Left colon (tissue), 2 donors: ENCODE measurements at regions not wholly inside any gene's neighbourhood (a gene's known extent, or its start where the extent isn't known, plus 50 kb on each side); places are given as distances from the start of the nearest gene placed in this dataset.

Source experiments
- ATAC-seq: fragments of 200-7000 bp; cut with Tn5 transposase; one replicate; pipeline ENCODE4 v1.9.1; 2020; ENCODE audit warnings: mild to moderate bottlenecking, moderate library complexity
- DNase-seq, 2 donors: peaks; one replicate each; pipeline ENCODE4 v3.0.0-alpha.2; 2020
- intact Hi-C, 2 donors: fragments of 100-400 bp; cut with DNase I in 1 of 2; cut with micrococcal nuclease in 1 of 2; formaldehyde crosslinking; loops; one replicate each; pipeline versions ENCODE4 v1.11.2 to v1.14.0; 2022; cut with DNase I, micrococcal nuclease
- donor health status: DM: no; HTN: no; CAD: no.
- donor health status: DM: yes; HTN: yes; CAD: no.

DNA sequence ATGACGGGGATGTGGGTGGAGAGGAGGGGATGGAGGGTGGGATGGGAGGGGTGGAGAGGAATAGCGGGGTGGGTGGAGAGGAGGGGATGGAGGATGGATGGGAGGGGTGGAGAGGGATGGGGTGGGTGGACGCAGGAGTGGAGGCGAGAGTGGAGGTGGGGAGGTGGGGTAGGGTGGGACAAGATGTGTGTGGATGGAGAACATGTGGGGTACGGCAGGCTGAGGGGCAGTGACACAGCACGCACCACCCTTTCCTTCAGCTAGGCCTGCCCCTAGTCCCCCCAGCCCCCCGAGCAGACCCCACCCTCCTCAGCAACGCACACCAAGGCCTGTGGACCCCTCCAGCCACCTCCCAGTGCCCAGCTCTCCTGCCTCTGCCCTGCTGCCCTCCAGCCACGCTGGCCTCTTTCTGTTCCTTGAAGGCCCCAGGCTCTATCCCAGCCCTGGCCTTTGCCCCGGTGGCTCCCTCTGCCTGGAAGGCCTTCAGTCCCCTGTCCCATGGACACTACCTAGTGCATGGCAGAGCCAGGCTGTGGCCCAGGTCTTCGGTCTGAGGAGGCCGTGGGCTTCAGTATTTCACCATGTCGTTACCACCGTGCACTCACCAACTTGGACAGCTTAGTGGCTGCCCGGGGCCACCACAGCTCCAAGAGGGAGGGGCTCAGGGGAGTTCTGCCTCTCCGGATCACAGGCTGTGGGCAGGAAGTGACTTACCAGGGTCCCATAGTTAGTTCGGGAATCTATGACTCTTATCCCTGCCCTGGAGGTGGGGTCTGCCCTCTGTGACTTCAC is 78.4 kb upstream of the PMEPA1 start:
- intact Hi-C loops = no loop called here
- DNase-seq = no peak
- ATAC-seq = no peak

DNA sequence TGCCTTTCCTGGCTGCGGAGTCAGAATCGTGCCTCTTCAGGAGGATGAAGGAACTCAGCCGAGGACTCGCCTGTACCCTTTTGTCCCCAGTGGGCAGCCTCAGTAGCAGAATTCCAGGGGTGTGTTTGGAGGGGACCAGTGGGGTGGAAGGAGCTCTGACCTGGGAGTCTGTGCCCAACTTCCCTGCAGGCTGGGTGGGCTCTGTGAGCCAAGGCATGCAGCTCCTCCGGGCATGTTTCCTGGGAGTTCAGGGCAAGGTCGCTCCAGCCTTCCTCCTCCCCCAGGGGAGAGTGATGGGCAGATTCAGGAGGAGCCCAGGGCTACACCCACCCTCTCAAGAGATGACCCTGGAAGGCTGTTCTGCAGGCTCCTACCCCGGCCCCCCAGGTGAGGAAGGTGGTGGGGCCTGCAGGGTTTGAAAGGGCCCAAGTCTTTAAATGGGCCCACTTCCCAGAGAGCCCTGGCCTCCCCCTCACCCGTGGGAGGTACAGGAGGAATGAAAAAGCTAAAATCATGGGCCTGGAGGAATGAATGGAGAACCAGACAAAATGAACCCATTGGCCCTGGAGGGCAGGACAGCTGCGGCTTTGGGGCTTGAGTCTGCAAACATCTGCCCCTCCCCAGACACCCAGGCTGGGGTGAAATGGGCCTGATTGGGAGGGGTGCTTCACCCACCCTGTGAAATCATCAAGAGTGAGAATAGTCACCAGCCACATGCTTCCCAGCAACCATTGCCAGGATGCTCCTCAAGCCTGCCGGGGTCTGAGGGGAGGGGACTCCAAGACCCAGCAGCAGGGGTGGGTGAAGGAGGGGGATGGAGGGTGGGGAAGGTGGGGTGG is 77.6 kb upstream of the PMEPA1 start:
- DNase-seq = no peak
- intact Hi-C loops = no loop called here
- no peak for ATAC-seq

- intact Hi-C loops = no loop called here
- ATAC-seq (no peak), DNase-seq (peak in 1 of 2 donors; percentile 8)
Measured at GRCh38 chr20:57786304-57786932, 76.6 kb upstream of the PMEPA1 start.

- intact Hi-C loops = no loop called here
- DNase-seq (peak in 1 of 2 donors; percentile 17), ATAC-seq (peak; percentile 34)
Measured at GRCh38 chr20:57785720-57786119, 75.9 kb upstream of the PMEPA1 start.

DNA sequence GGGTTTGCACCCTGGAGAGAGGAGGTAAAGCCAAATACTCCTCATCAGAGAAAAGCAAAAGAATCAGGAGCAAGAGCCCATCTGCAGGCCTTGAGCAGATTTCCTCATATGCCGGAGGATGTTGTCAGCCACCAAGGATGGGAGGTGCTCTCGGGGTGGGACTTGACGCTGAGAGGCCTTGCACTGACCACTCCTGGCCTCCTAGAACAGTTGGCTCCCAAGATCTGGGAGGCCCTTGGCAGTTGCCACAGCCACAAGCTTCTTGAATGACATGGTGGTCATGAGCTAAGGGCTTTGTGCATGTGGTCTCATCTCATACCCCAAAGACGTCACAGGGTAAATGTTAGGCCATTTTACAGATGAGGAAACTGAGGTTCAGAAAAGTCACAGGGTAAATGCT is 75.2 kb upstream of the PMEPA1 start:
- intact Hi-C loops = no loop called here
- ATAC-seq (no peak), DNase-seq (peak in 1 of 2 donors; percentile 9)

GRCh38 chr20:57783956-57784837 is 74.4 kb upstream of the PMEPA1 start:
- intact Hi-C loops = no loop called here
- DNase-seq = peak in 1 of 2 donors; percentile 3
- no peak for ATAC-seq

- ATAC-seq (no peak), DNase-seq (peak in 1 of 2 donors; percentile 15)
- intact Hi-C loops = no loop called here
Measured at GRCh38 chr20:57783196-57783595, 73.4 kb upstream of the PMEPA1 start.

GRCh38 chr20:57782631-57783041 is 72.8 kb upstream of the PMEPA1 start:
- no peak for DNase-seq
- intact Hi-C loops = no loop called here
- no peak for ATAC-seq

GRCh38 chr20:57781901-57782300 is 72.1 kb upstream of the PMEPA1 start:
- no peak for ATAC-seq
- no peak for DNase-seq
- intact Hi-C loops = no loop called here

- intact Hi-C loops = no loop called here
- ATAC-seq = no peak
- DNase-seq = no peak
Measured at GRCh38 chr20:57780906-57781305, 71.1 kb upstream of the PMEPA1 start.

- no peak for ATAC-seq
- intact Hi-C loops = no loop called here
Measured at GRCh38 chr20:57780398-57780797, 70.6 kb upstream of the PMEPA1 start.

DNA sequence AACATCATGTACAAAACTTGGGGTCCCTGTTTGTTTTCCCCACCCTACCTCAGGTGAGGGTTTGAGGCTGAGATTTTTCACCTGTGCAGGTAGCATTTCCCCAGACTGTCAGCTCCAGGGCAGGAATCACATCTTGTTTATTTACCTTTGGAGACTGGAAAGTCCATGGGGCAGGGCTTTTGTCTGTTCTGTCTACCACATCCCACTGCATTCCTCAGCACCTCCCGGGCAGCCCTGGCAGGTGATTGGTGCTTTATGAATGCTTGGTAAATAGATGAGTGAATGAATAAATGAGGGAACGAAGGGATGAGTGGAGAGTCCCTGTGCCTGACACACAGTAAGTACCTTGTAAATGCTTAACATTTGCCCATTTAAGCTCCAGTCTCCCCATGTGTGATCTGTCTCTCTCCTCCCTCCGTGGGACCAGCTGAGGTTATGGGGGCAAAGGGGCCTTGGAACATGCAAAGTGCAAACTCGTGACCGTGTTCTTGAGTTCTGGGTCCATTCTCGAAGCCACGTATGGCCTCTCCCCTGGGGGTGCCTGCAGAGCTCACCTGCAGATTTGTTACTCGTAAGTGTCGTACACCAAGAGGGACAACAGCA is 69.7 kb upstream of the PMEPA1 start:
- intact Hi-C loops = no loop called here
- DNase-seq (no peak), ATAC-seq (no peak)

More at GRCh38 chr20:57780398-57780797, 70.6 kb upstream of the PMEPA1 start:
- no peak for DNase-seq

- intact Hi-C loops = no loop called here
Measured at GRCh38 chr20:57777911-57778310, 68.1 kb upstream of the PMEPA1 start.

DNA sequence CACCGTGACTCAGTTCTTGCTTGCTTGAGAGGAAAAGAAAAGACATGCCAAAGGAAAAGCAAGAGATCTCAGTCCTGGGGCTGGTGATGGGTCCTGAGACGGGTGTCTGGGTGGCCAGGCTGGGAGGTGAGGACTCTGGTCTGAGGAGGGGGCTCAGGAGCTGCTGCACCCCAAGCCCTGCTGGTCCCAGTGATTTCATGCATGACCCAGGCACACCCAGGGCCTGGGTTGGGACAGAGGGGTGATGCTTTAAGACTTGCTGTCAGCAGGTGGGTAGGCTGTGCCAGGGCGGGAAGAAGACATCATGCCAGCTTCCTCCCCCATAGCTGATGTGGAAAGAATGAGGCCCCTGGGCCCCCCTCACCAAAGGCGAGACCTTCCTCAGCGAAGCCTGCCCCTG is 65.1 kb upstream of the PMEPA1 start:
- intact Hi-C loops = no loop called here
- ATAC-seq (no peak), DNase-seq (no peak)

More at GRCh38 chr20:57777911-57778310, 68.1 kb upstream of the PMEPA1 start:
- ATAC-seq (no peak), DNase-seq (no peak)

DNA sequence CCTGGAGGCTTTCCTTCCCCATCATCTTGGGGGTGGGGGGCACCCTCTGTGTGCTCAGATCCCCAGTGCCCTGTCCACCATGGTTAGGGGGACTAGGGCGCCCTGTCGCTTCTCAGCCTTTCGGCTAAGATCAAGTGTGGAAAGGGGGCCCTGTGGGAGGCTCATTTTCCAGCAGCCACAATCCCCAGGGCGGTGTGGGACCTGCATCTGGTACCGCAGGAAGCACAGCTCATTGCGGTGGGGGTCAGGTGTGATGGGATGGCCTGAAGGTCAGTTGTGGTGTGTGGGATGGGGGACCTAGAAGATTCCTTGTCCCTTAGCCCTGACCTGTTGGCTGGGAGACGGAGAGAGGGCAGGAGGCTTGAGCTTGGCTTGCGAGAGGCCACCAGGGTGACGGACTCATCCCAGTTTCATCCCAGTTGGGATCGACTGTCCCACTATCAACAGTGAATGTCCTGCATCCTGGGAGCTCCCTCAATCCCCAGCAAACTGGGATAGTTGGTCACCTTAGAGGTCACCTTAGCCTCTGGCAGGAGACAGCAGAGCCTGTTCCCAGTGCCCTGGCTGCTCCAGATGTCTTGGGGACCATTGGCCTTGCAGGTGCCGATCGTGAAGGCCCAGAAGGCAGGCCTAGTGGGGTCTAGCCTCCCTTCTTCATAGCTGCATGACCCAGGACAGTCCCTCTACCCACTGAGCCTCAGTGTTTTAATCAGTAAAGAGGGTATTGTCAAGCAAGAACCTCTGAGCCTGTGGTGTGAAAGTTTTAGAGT is 64.5 kb upstream of the PMEPA1 start:
- intact Hi-C loops = no loop called here
- DNase-seq (no peak), ATAC-seq (no peak)

GRCh38 chr20:57773059-57773815 is 63.4 kb upstream of the PMEPA1 start:
- intact Hi-C loops = no loop called here
- ATAC-seq = no peak
- DNase-seq = no peak
